PC-9 (cell line): ENCODE measurements at regions not wholly inside any gene's neighbourhood (a gene's known extent, or its start where the extent isn't known, plus 50 kb on each side); places are given as distances from the start of the nearest gene placed in this dataset.

Experiments used
- BruUV-seq: library from RNA; stranded (reverse); fragments of 400-500 nt; replicated peaks from 2 replicates; lab custom pipeline; 2021; lab: Mats Ljungman, UMichigan
- CTCF ChIA-PET: fragments of 300-600 bp; sonication (Branson Sonifier 250); formaldehyde crosslinking; loops from one replicate; lab custom pipeline; 2022; ENCODE audit warnings: antibody characterized with exemption; lab: Charles Lee
- POLR2A ChIA-PET: fragments of 300-600 bp; sonication (Branson Sonifier 250); formaldehyde crosslinking; loops from one replicate; lab custom pipeline; 2022; ENCODE audit warnings: antibody characterized with exemption; ENCODE audit not compliant: unreplicated experiment; lab: Charles Lee
- DNase-seq, 2 experiments: peaks; one replicate each; pipeline versions ENCODE4 v3.0.0 to v3.0.0-alpha.2; 2015 to 2022; ENCODE audit warnings: mixed read lengths in 1 of 2
- H2AFZ ChIP-seq: fragments of 200-600 bp; sonication (generic); 2 replicates; pipeline ENCODE4 v1.8.1; 2017; ENCODE audit warnings: antibody characterized with exemption
- H3F3A ChIP-seq: fragments of 200-600 bp; sonication (generic); 2 replicates; pipeline ENCODE4 v1.8.1; 2017; ENCODE audit warnings: antibody characterized with exemption, mild to moderate bottlenecking, low read depth; ENCODE audit not compliant: insufficient read depth
- H3K27ac ChIP-seq: fragments of 200-600 bp; sonication (generic); 2 replicates; pipeline ENCODE4 v1.6.1; 2016; ENCODE audit warnings: mixed run types
- H3K27me3 ChIP-seq: fragments of 200-600 bp; sonication (generic); 2 replicates; pipeline ENCODE4 v1.6.1; 2016; ENCODE audit warnings: low read depth, mixed run types; ENCODE audit not compliant: insufficient read depth
- H3K36me3 ChIP-seq: fragments of 200-600 bp; sonication (generic); 2 replicates; pipeline ENCODE4 v1.6.1; 2016; ENCODE audit warnings: low read depth, mixed run types
- H3K4me1 ChIP-seq: fragments of 200-600 bp; sonication (generic); replicated peaks from 2 replicates; pipeline ENCODE4 v1.6.1; 2016; ENCODE audit warnings: mixed run types; ENCODE audit not compliant: insufficient read depth
- H3K4me2 ChIP-seq: fragments of 200-600 bp; sonication (generic); 2 replicates; pipeline ENCODE4 v1.6.1; 2017; ENCODE audit warnings: mixed run types
- H3K4me3 ChIP-seq: fragments of 200-600 bp; sonication (generic); 2 replicates; pipeline ENCODE4 v1.6.1; 2016; ENCODE audit warnings: mixed run types
- H3K79me2 ChIP-seq: fragments of 200-600 bp; sonication (generic); 2 replicates; pipeline ENCODE4 v1.6.1; 2017; ENCODE audit warnings: low read depth, mixed run types
- H3K9me2 ChIP-seq: fragments of 200-600 bp; sonication (generic); 2 replicates; pipeline ENCODE4 v1.8.1; 2017; ENCODE audit warnings: mild to moderate bottlenecking; ENCODE audit not compliant: insufficient read depth
- H3K9me3 ChIP-seq: fragments of 200-600 bp; sonication (generic); 2 replicates; pipeline ENCODE4 v1.8.1; 2016; ENCODE audit warnings: low read depth; ENCODE audit not compliant: insufficient read depth
- H4K20me1 ChIP-seq: fragments of 200-600 bp; sonication (generic); 2 replicates; pipeline ENCODE4 v1.8.1; 2017; ENCODE audit not compliant: insufficient read depth
- EZH2 ChIP-seq: fragments of 200-600 bp; sonication (generic); IDR thresholded peaks from 2 replicates; pipeline ENCODE4 v1.8.0; 2017; ENCODE audit warnings: antibody characterized with exemption, low read depth
- intact Hi-C: fragments of 100-400 bp; cut with micrococcal nuclease; formaldehyde crosslinking; loops from one replicate; pipeline ENCODE4 v1.10.0; 2022; ENCODE audit not compliant: unreplicated experiment
- TF ChIP-seq, protein P1 (sequence below): fragments of 200-600 bp; sonication (generic); conservative IDR thresholded peaks from 2 replicates; pipeline ENCODE4 v1.6.1; 2017; ENCODE audit warnings: mixed run types, antibody characterized with exemption, mild to moderate bottlenecking, moderate library complexity

DNA sequence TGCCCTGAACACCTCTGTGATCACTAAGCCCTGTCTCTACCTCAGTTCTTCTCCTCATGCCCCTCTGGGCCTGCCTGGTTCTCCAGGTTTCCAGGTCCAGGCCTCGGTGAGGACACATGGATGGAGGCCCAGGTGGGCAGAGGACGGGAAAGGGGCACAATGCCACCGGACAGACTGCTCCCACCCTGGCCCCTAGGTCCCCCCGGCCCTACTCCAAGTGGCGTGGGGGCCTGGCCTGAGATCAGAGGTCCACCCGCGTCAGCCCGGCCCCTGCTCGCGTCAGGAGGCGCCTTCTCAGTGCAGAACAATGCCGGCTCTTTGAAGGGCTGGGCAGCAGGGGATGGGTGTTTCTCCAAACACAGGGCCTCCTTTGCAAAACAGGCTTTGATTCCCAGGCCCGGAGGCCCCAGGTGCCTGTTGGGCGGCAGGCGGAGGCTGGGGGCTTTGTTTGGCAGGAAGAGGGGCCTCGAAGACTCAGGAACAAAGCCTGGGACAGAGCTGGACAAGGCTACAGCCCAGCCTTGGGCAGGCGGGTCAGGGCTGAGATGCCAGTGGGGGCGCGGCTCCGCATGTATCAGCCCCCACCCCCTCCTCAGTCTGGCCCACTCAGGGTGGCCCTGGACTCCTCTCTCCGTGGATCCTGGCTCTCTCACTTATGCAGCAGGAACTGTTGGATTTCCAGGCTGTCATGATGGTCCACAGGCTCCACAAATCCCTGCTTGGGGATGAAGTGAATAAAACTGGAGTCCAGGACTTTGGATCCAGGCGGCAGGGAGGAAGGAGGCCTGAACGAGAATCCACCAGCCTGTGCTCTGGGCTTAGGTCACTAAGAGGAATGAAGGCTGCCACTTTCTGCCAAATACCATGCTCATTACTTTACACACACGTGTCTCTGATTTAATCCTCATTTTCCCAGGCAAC is 77.4 kb upstream of the SLC2A1 start:
- intact Hi-C loops: no loop called here
- no peak overlapping the region for H2AFZ ChIP-seq
- no peaks in the 10 kb centered on the region for H3K27me3 ChIP-seq
- CTCF ChIA-PET: interaction anchor here (0.6 kb wide), 1 partner anchor 71 kb away, joined by 3 read pairs; no protein-coding TSS in a partner anchor
- DNase-seq: no peak
- H3K4me2 ChIP-seq: no peak overlapping the region
- H3K9me3 ChIP-seq: no peaks in the 10 kb centered on the region
- peaks cover 14% of the 10 kb centered on the region for H3K4me1 ChIP-seq
- H3K27ac ChIP-seq: no peak overlapping the region
- H3F3A ChIP-seq: no peaks in the 10 kb centered on the region
- H3K4me3 ChIP-seq: no peak overlapping the region
- POLR2A ChIA-PET: no interaction called here
- no peaks in the 10 kb centered on the region for H3K79me2 ChIP-seq
- H3K36me3 ChIP-seq: no peaks in the 10 kb centered on the region
- no peaks in the 10 kb centered on the region for H4K20me1 ChIP-seq
- H3K9me2 ChIP-seq: no peaks in the 10 kb centered on the region
- no peak for TF ChIP-seq EZH2
- TF ChIP-seq, protein P1, sequence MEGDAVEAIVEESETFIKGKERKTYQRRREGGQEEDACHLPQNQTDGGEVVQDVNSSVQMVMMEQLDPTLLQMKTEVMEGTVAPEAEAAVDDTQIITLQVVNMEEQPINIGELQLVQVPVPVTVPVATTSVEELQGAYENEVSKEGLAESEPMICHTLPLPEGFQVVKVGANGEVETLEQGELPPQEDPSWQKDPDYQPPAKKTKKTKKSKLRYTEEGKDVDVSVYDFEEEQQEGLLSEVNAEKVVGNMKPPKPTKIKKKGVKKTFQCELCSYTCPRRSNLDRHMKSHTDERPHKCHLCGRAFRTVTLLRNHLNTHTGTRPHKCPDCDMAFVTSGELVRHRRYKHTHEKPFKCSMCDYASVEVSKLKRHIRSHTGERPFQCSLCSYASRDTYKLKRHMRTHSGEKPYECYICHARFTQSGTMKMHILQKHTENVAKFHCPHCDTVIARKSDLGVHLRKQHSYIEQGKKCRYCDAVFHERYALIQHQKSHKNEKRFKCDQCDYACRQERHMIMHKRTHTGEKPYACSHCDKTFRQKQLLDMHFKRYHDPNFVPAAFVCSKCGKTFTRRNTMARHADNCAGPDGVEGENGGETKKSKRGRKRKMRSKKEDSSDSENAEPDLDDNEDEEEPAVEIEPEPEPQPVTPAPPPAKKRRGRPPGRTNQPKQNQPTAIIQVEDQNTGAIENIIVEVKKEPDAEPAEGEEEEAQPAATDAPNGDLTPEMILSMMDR: no peak
- BruUV-seq: no TSS peak

DNA sequence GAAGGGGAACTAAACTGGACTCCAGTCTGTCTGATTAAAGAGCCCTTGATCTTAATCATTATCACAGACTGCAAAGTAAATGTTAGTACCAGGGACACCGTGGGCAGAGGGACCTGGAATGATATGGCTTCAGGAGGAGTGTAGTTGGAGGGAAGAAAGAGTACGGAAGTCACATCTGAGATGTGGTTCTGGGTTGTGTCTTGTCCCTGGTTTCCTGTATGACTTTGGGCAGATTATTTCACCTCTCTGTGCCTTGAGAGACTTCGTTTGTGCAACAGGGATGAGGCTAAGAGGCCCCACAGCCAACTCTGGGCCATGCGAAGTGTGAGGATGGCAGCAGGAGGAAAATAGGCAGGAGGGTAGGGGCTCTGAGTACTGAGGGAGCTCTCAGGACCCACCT is 76.1 kb upstream of the SLC2A1 start:
- Histone ChIP-seq H3K79me2 (no peaks in the 10 kb centered on the region), H3K27ac (no peak overlapping the region), H3K4me2 (no peak overlapping the region; the same call in 1 of the 2 replicates), H2AFZ (peak overlapping the region; percentile 50), H3K36me3 (no peaks in the 10 kb centered on the region), H3K4me3 (no peak overlapping the region), H3K9me3 (no peaks in the 10 kb centered on the region), H3K4me1 (peaks cover 14% of the 10 kb centered on the region), H3K27me3 (no peaks in the 10 kb centered on the region), H3F3A (no peaks in the 10 kb centered on the region), H4K20me1 (no peaks in the 10 kb centered on the region), H3K9me2 (no peaks in the 10 kb centered on the region)
- BruUV-seq: no TSS peak
- POLR2A ChIA-PET: interaction anchor here (0.5 kb wide), 1 partner anchor 28 kb away, joined by 3 read pairs; no protein-coding TSS in a partner anchor
- CTCF ChIA-PET: no interaction called here
- no peak for DNase-seq
- intact Hi-C loops: no loop called here
- TF ChIP-seq, protein P1: no peak
- no peak for TF ChIP-seq EZH2

DNA sequence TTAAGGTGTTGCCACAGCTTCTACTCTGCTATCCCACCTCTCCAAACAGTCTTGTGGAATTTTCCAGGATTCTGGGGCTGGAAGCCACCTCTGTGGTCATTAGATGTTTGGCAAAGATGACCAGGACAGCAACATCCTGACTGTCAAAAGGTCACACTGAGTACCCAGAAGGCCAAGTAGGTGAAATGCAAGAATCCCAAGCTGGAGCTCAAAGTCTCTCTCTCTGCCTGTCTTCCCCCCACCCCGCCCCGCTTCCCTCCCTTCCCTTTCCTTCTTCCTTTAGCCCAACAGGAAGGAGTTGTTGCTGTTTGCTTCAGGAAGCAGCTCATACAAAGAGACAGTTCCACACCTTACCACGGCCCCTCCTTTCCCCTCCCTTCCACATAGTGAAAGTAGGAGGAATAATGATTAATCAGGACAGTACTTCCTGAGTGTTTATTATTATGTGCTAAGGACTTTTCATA is 75.6 kb upstream of the SLC2A1 start:
- Histone ChIP-seq H4K20me1 (no peaks in the 10 kb centered on the region), H3K27me3 (no peaks in the 10 kb centered on the region), H3K9me3 (no peaks in the 10 kb centered on the region), H3K4me3 (no peak overlapping the region), H3K4me1 (peaks cover 14% of the 10 kb centered on the region), H3K9me2 (no peaks in the 10 kb centered on the region), H2AFZ (peak overlapping the region; percentile 50), H3K27ac (no peak overlapping the region), H3K4me2 (peak overlapping the region; percentile 7; the same call in 1 of the 2 replicates), H3K79me2 (no peaks in the 10 kb centered on the region), H3F3A (no peaks in the 10 kb centered on the region), H3K36me3 (no peaks in the 10 kb centered on the region)
- POLR2A ChIA-PET: interaction anchor here (0.7 kb wide), 1 partner anchor 72 kb away, joined by 4 read pairs; no protein-coding TSS in a partner anchor
- no peak for DNase-seq
- BruUV-seq: no TSS peak
- TF ChIP-seq, protein P1: no peak
- no peak for TF ChIP-seq EZH2
- intact Hi-C loops: no loop called here
- CTCF ChIA-PET: interaction anchor here (1.1 kb wide), 1 partner anchor 57 kb away, joined by 3 read pairs; no protein-coding TSS in a partner anchor
